Peyer's patch (tissue), 4 donors: ENCODE measurements at regions not wholly inside any gene's neighbourhood (a gene's known extent, or its start where the extent isn't known, plus 50 kb on each side); places are given as distances from the start of the nearest gene placed in this dataset.

Source experiments
- CTCF ChIP-seq, 6 experiments: fragments of 450-650 bp in 4 of 6; fragments of 200-600 bp in 2 of 6; sonication (generic) in 1 of 6; IDR thresholded peaks; one replicate each; pipeline ENCODE4 v1.5.1; 2017 to 2019; ENCODE audit warnings: antibody characterized with exemption in 6 of 6, mild to moderate bottlenecking in 3 of 6, moderate library complexity in 1 of 6
- POLR2A ChIP-seq, 2 donors: fragments of 450-650 bp; IDR thresholded peaks; one replicate each; pipeline ENCODE4 v1.5.1; 2017; ENCODE audit warnings: antibody characterized with exemption in 2 of 2, mild to moderate bottlenecking in 2 of 2, moderate library complexity in 2 of 2

- TF ChIP-seq CTCF (IDR thresholded peaks at IDR 0.05) (no peak), POLR2A (IDR thresholded peaks at IDR 0.05) (no peak)
These were observed 167.7 kb upstream of the SHH start for GRCh38 chr7:155979994-155980393.
